ENCODE measurements at regions not wholly inside any gene's neighbourhood (a gene's known extent, or its start where the extent isn't known, plus 50 kb on each side); places are given as distances from the start of the nearest gene placed in this dataset.

GRCh38 chr3:178063461-178063860, 472.8 kb upstream of the KCNMB2 start:
- TF ChIP-seq, protein P1, sequence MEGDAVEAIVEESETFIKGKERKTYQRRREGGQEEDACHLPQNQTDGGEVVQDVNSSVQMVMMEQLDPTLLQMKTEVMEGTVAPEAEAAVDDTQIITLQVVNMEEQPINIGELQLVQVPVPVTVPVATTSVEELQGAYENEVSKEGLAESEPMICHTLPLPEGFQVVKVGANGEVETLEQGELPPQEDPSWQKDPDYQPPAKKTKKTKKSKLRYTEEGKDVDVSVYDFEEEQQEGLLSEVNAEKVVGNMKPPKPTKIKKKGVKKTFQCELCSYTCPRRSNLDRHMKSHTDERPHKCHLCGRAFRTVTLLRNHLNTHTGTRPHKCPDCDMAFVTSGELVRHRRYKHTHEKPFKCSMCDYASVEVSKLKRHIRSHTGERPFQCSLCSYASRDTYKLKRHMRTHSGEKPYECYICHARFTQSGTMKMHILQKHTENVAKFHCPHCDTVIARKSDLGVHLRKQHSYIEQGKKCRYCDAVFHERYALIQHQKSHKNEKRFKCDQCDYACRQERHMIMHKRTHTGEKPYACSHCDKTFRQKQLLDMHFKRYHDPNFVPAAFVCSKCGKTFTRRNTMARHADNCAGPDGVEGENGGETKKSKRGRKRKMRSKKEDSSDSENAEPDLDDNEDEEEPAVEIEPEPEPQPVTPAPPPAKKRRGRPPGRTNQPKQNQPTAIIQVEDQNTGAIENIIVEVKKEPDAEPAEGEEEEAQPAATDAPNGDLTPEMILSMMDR (IDR thresholded peaks at IDR 0.05 in 8 of 11, conservative IDR thresholded peaks at IDR 0.05 in 3 of 11) = no peak
- no peak for TF ChIP-seq POLR2A (IDR thresholded peaks at IDR 0.05)
- TF ChIP-seq POLR2AphosphoS5 (IDR thresholded peaks at IDR 0.05) = no peak

All from spleen (tissue), 7 donors.